Activated naive CD4-positive, alpha-beta T cell treated with anti-CD3 and anti-CD28 coated beads, Interleukin-2, amount 50 U/mL, for 72 hours (primary cell): ENCODE measurements at regions not wholly inside any gene's neighbourhood (a gene's known extent, or its start where the extent isn't known, plus 50 kb on each side); places are given as distances from the start of the nearest gene placed in this dataset.

Experiments
- ATAC-seq, 2 donors: fragments of 150-1000 bp; cut with Tn5 transposase; 2 replicates each; pipeline ENCODE4 v1.10.0; 2021; ENCODE audit warnings: mild to moderate bottlenecking in 2 of 2, moderate library complexity in 2 of 2
- DNase-seq, 2 donors: peaks; one replicate each; pipeline ENCODE4 v3.0.0; 2021 to 2022; ENCODE audit warnings: low spot score in 2 of 2
- H3K27ac Mint-ChIP-seq, 2 donors: one replicate each; pipeline ENCODE4 v1.8.0; 2022; ENCODE audit warnings: mild to moderate bottlenecking in 2 of 2, mixed read lengths in 2 of 2
- H3K36me3 Mint-ChIP-seq, 2 donors: one replicate each; pipeline ENCODE4 v1.8.0; 2022; ENCODE audit warnings: mixed read lengths in 2 of 2
- H3K9me3 Mint-ChIP-seq, 2 donors: one replicate each; pipeline ENCODE4 v1.8.0; 2022; ENCODE audit warnings: mixed read lengths in 2 of 2

DNA sequence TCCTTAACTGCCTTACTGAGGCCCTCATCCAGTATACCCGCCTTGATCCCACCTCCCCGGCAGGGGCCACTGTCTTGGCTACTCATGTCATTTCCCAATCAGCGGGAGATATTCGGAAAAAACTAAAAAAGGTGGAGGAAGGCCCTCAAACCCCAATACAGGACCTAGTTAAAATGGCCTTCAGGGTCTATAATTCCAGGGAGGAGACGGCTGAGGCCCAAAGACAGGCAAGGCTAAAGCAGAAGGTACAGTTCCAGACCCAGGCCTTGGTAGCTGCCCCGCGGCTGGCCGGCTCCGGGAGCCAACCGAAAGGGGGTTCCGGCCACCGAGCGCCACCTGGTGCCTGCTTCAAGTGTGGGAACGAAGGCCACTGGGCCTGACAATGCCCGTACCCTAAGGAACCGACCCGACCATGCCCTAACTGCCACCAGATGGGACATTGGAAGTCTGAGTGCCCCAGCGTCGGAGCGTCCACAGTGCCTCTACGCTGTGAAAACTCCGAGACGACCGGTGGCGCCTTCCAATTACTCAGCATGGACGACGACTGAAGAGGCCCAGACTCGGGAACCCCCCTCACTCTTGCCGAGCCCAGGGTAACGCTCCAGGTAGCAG is 959.6 kb downstream of the RPA4 start:
- DNase-seq (no peak), ATAC-seq (no peak)
- peaks cover 14 to 20% of the 10 kb centered on the region in 2 donors for H3K9me3 Mint-ChIP-seq
- peaks cover 0 to 4% of the 10 kb centered on the region in 2 donors for H3K36me3 Mint-ChIP-seq
- no peak overlapping the region for H3K27ac Mint-ChIP-seq

- ATAC-seq (no peak), DNase-seq (no peak)
- peaks cover 0 to 6% of the 10 kb centered on the region in 2 donors for H3K36me3 Mint-ChIP-seq
- H3K9me3 Mint-ChIP-seq: peaks cover 14 to 26% of the 10 kb centered on the region in 2 donors
- no peak overlapping the region for H3K27ac Mint-ChIP-seq
Observed at GRCh38 chrX:97844161-97844560, 960.5 kb downstream of the RPA4 start.

DNA sequence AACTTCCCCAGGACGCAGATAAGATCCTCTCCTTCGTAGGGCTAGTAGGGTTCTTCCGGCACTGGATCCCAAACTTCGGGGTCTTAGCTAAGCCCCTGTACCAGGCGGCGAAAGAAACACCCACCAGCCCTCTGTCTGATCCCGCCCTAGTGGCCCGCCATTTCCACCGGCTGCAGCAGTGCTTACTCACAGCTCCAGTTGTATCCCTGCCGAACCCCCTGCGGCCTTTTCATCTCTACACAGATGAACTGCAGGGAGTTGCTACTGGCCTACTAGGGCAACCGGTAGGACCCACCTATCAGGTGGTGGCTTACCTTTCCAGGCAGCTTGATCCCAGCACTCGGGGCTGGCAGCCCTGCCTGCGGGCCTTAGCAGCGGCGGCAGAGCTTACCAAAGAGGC is 961.2 kb downstream of the RPA4 start:
- Mint-ChIP-seq H3K27ac (no peak overlapping the region), H3K9me3 (peaks cover 14 to 26% of the 10 kb centered on the region in 2 donors), H3K36me3 (peaks cover 0 to 6% of the 10 kb centered on the region in 2 donors)
- ATAC-seq (no peak), DNase-seq (no peak)

DNA sequence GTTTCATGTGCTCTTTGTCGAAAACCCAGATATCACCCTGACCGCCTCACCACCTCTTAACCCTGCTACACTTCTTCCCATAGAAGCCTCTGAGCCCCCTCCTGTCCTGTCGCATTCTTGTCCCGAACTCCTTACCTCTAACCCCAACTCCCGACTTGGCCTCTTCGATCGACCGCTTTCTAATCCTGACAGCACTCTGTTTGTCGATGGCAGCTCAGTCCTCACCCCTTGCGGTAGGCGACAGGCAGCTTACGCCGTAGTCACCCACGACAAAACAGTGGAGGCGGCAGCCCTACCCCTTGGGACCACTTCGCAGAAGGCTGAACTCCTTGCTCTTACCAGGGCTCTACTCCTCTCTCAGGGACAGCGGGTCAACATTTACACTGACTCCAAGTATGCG is 961.7 kb downstream of the RPA4 start:
- Mint-ChIP-seq H3K9me3 (peaks cover 14 to 26% of the 10 kb centered on the region in 2 donors), H3K36me3 (peaks cover 0 to 6% of the 10 kb centered on the region in 2 donors), H3K27ac (no peak overlapping the region)
- DNase-seq (no peak), ATAC-seq (no peak)

GRCh38 chrX:97846228-97846627 is 962.5 kb downstream of the RPA4 start:
- DNase-seq (no peak), ATAC-seq (no peak)
- Mint-ChIP-seq H3K36me3 (peaks cover 0 to 6% of the 10 kb centered on the region in 2 donors), H3K27ac (no peak overlapping the region), H3K9me3 (peaks cover 14 to 28% of the 10 kb centered on the region in 2 donors)

DNA sequence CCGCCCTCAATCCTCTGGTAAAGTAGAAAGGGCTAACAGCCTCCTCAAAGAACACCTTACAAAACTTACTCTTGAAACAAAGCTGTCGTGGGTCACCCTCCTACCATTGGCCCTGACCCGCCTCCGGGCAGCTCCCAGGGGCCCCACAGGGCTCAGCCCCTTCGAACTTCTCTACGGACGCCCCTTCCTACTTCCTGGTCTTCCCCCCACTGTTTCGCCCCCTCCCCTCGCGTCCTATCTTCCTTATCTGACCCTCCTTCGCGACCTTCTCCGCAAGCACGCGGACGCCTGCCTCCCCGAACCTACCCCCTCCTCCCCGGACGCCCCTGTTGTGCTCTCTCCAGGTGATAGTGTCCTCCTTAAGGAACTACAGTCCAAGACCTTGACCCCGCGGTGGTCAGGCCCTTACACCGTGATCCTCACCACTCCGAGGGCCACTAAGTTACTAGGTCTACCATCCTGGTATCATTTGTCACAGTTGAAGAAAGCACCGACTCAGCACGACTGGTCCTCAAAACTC is 963.1 kb downstream of the RPA4 start:
- ATAC-seq: no peak
- Mint-ChIP-seq H3K36me3 (peaks cover 0 to 6% of the 10 kb centered on the region in 2 donors), H3K9me3 (peaks cover 14 to 30% of the 10 kb centered on the region in 2 donors), H3K27ac (no peak overlapping the region)
- DNase-seq: no peak

- peaks cover 0 to 6% of the 10 kb centered on the region in 2 donors for H3K36me3 Mint-ChIP-seq
Observed at GRCh38 chrX:97847885-97848679, 964.4 kb downstream of the RPA4 start.

DNA sequence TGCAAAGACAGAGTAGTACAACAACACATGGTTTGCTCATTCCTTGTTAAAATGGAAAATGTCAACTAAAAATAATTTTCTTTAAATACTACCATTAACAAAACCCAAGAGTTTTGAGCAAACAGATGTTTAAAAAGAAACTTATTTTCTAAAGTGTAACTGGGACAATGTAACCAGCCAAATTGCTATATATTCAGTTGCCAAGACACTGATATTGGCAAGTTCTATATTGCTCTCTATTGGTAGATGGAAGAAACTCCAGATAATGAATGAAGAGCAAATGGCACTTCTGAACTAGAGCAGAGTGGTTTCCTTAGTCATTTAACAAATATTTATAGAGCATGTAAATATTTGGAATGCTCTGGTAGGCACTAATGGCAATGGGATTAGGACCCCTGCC is 966.2 kb downstream of the RPA4 start:
- DNase-seq: no peak
- Mint-ChIP-seq H3K36me3 (peaks cover 0 to 6% of the 10 kb centered on the region in 2 donors), H3K9me3 (peaks cover 5 to 23% of the 10 kb centered on the region in 2 donors), H3K27ac (no peak overlapping the region)
- ATAC-seq: no peak

More at GRCh38 chrX:97847885-97848679, 964.4 kb downstream of the RPA4 start:
- DNase-seq (no peak), ATAC-seq (no peak)
- Mint-ChIP-seq H3K27ac (no peak overlapping the region), H3K9me3 (peaks cover 14 to 30% of the 10 kb centered on the region in 2 donors)

DNA sequence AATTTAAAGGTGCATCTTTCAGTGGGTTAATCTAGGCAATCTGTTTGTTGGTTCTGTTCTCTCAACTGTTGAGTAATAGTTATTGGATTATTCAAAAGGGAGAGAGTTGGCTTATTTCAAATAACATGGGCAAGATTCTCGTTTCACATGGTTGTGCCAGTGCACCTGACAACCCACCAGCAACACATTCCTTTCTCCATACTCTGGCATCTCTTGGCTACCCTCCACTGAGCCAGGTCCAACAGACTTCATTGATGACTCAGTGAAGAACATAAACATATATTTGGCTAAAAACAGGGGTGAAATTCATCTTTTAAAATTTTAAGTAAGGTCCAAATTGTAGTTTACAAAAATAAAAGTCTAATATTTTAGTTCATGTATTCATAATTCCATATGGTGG is 967.2 kb downstream of the RPA4 start:
- Mint-ChIP-seq H3K27ac (no peak overlapping the region), H3K36me3 (peaks cover 0 to 6% of the 10 kb centered on the region in 2 donors), H3K9me3 (peaks cover 4 to 21% of the 10 kb centered on the region in 2 donors)
- no peak for DNase-seq
- ATAC-seq: no peak

DNA sequence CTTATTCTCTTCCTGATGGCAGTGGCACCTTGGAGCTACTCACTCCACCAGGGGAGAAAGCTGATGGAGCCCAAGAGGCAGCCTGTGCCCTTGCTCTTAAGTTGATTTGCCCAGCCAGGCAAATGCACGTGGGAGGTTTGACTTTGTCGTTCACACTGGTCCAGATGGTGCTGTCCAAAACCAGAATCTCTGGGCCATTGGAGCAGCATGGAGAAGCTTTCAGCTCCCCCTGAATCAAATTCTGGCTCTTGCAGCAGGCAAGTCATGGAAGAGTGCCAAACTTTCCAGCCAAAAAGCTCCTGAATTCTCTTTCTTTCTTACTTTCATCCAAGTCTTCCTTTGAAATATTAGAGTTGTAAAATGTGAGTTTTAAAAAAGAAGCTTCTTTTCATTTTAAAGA is 970.4 kb downstream of the RPA4 start:
- H3K27ac Mint-ChIP-seq: no peak overlapping the region
- DNase-seq (no peak), ATAC-seq (no peak)
- H3K9me3 Mint-ChIP-seq: peaks cover 4 to 7% of the 10 kb centered on the region in 2 donors
- no peaks in the 10 kb centered on the region for H3K36me3 Mint-ChIP-seq

GRCh38 chrX:97858592-97858991 is 974.9 kb downstream of the RPA4 start:
- Mint-ChIP-seq H3K9me3 (peaks cover 3 to 4% of the 10 kb centered on the region in 2 donors), H3K36me3 (no peaks in the 10 kb centered on the region), H3K27ac (no peak overlapping the region)
- no peak for ATAC-seq
- no peak for DNase-seq

DNA sequence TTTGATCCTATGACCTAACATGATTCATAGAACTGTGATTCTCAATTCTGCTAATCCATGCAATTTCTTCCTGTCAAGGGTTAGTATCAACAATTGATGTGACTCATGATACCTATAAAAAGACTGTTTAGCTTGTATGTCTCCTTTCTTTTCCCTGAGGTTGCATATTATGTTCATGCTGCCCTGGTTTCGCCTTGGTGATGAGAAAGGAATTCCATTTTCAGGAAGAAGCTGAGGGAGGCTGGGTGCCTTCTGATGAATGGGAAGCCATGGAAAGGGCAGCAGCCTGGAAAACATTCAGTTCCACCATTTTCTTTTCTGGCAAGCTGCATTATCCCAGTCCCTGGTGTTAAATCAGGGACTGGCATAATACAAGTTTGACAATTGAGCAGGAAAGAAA is 976.5 kb downstream of the RPA4 start:
- Mint-ChIP-seq H3K9me3 (peaks cover 3 to 4% of the 10 kb centered on the region in 2 donors), H3K27ac (no peak overlapping the region), H3K36me3 (no peaks in the 10 kb centered on the region)
- ATAC-seq (no peak), DNase-seq (no peak)

DNA sequence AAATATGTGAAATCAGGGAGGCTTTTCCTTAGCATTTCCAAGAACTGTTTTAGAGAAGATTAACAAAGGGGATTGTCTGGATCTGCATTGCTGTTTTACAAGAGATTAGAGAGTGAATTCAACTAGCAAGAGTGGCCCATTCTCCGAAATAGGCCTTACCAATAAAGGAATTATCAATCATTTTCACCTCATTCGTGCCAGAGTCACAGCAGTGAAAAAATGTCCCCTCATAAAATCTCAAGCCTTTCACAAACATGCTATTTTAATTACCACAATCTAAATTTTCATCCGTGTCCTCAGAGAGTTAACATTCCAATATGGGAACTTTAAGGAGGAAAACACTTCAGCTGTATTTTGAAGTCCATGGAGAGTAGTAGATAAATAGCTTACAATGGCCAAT is 979.6 kb downstream of the RPA4 start:
- Mint-ChIP-seq H3K9me3 (no peaks in the 10 kb centered on the region), H3K36me3 (no peaks in the 10 kb centered on the region), H3K27ac (no peak overlapping the region)
- ATAC-seq (no peak), DNase-seq (no peak)

DNA sequence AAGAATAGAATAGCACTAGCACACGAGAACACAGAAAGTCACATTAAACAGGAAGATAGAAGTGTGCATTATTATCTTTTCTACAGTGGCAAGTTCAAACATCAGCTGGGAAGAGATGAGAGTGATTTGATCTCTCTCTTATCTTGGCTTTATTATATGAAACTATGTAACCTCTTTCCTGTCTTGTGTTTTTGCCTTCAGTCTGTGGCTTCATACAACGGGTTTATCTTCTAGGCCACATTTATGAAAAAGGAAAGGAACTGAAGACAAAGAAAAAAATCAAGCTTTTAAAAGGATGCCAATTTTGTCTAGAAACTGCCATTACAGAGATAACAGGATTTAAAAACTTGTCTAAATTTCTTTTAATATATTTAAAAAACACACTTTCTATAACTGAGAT is 983.6 kb downstream of the RPA4 start:
- Mint-ChIP-seq H3K27ac (no peak overlapping the region), H3K9me3 (no peaks in the 10 kb centered on the region), H3K36me3 (no peaks in the 10 kb centered on the region)
- DNase-seq (no peak), ATAC-seq (no peak)

- ATAC-seq (no peak), DNase-seq (no peak)
- no peaks in the 10 kb centered on the region for H3K36me3 Mint-ChIP-seq
- no peaks in the 10 kb centered on the region for H3K9me3 Mint-ChIP-seq
- H3K27ac Mint-ChIP-seq: no peak overlapping the region
Observed at GRCh38 chrX:97876697-97877407, 993.1 kb downstream of the RPA4 start.

- ATAC-seq (no peak), DNase-seq (no peak)
- H3K36me3 Mint-ChIP-seq: no peaks in the 10 kb centered on the region
- H3K9me3 Mint-ChIP-seq: no peaks in the 10 kb centered on the region
- H3K27ac Mint-ChIP-seq: no peak overlapping the region
Observed at GRCh38 chrX:97882306-97882705, 998.6 kb downstream of the RPA4 start.

- ATAC-seq (no peak), DNase-seq (no peak)
- Mint-ChIP-seq H3K9me3 (peaks cover 0 to 12% of the 10 kb centered on the region in 2 donors), H3K36me3 (no peaks in the 10 kb centered on the region), H3K27ac (no peak overlapping the region)
Observed at GRCh38 chrX:97895751-97896150, 1012.0 kb downstream of the RPA4 start.
